ENCODE measurements at regions not wholly inside any gene's neighbourhood (a gene's known extent, or its start where the extent isn't known, plus 50 kb on each side); places are given as distances from the start of the nearest gene placed in this dataset.

- H3K9ac ChIP-seq (ENCODE audit: low read length): no peak overlapping the region
Measured at GRCh38 chr2:150588506-150588870, 101.0 kb upstream of the RND3 start.

GRCh38 chr2:150587547-150588505 lies 100.4 kb upstream of the RND3 start:
- H3K79me2 ChIP-seq (ENCODE audit: low read length): no peaks in the 10 kb centered on the region
- no peaks in the 10 kb centered on the region for H3K4me1 ChIP-seq (ENCODE audit: low read length)
- no peak for TF ChIP-seq EZH2 (optimal IDR thresholded peaks at IDR 0.05; ENCODE audit: low read depth, low read length)
- no peak for TF ChIP-seq CTCF (IDR thresholded peaks at IDR 0.05; ENCODE audit: low read length)
- no peak for TF ChIP-seq EZH2phosphoT487 (IDR thresholded peaks at IDR 0.05; ENCODE audit: low read length)
- H3K9ac ChIP-seq (ENCODE audit: low read length): no peak overlapping the region
- no peak overlapping the region for H3K27ac ChIP-seq (ENCODE audit: low read length)
- H3K9me3 ChIP-seq (replicated peaks; ENCODE audit: insufficient read depth, low read length): no peaks in the 10 kb centered on the region
- H3K27me3 ChIP-seq (replicated peaks; ENCODE audit: insufficient read depth, low read length): no peaks in the 10 kb centered on the region
- no peak overlapping the region for H3K4me2 ChIP-seq (ENCODE audit: low read depth, low read length)
- H3K4me3 ChIP-seq (ENCODE audit: low read length): no peak overlapping the region
- no peaks in the 10 kb centered on the region for H4K20me1 ChIP-seq (ENCODE audit: insufficient read depth, low read length)
- no peaks in the 10 kb centered on the region for H3K36me3 ChIP-seq (replicated peaks; ENCODE audit: insufficient read depth, low read length)
- no peaks in the 10 kb centered on the region for H3F3A ChIP-seq (ENCODE audit: insufficient read depth, low read length)
- H3K9me2 ChIP-seq (replicated peaks; ENCODE audit: insufficient read depth, low read length): no peaks in the 10 kb centered on the region
- no peak overlapping the region for H2AFZ ChIP-seq (ENCODE audit: low read length)
- DNase-seq: no peak

More at GRCh38 chr2:150588506-150588870, 101.0 kb upstream of the RND3 start:
- no peak for DNase-seq
- no peak overlapping the region for H3K27ac ChIP-seq (ENCODE audit: low read length)
- H2AFZ ChIP-seq (ENCODE audit: low read length): no peak overlapping the region
- no peaks in the 10 kb centered on the region for H3K27me3 ChIP-seq (replicated peaks; ENCODE audit: insufficient read depth, low read length)
- H3K79me2 ChIP-seq (ENCODE audit: low read length): no peaks in the 10 kb centered on the region
- no peaks in the 10 kb centered on the region for H3K36me3 ChIP-seq (replicated peaks; ENCODE audit: insufficient read depth, low read length)
- H4K20me1 ChIP-seq (ENCODE audit: insufficient read depth, low read length): no peaks in the 10 kb centered on the region
- H3K4me1 ChIP-seq (ENCODE audit: low read length): no peaks in the 10 kb centered on the region
- no peak overlapping the region for H3K4me2 ChIP-seq (ENCODE audit: low read depth, low read length)
- no peaks in the 10 kb centered on the region for H3K9me3 ChIP-seq (replicated peaks; ENCODE audit: insufficient read depth, low read length)
- H3K9me2 ChIP-seq (replicated peaks; ENCODE audit: insufficient read depth, low read length): no peaks in the 10 kb centered on the region
- H3K4me3 ChIP-seq (ENCODE audit: low read length): no peak overlapping the region
- TF ChIP-seq EZH2 (optimal IDR thresholded peaks at IDR 0.05; ENCODE audit: low read depth, low read length) (no peak), EZH2phosphoT487 (IDR thresholded peaks at IDR 0.05; ENCODE audit: low read length) (no peak), CTCF (IDR thresholded peaks at IDR 0.05; ENCODE audit: low read length) (no peak)
- H3F3A ChIP-seq (ENCODE audit: insufficient read depth, low read length): no peaks in the 10 kb centered on the region

GRCh38 chr2:150586858-150587257 lies 99.4 kb upstream of the RND3 start:
- no peak for DNase-seq
- TF ChIP-seq EZH2phosphoT487 (IDR thresholded peaks at IDR 0.05; ENCODE audit: low read length) (no peak), CTCF (IDR thresholded peaks at IDR 0.05; ENCODE audit: low read length) (no peak), EZH2 (optimal IDR thresholded peaks at IDR 0.05; ENCODE audit: low read depth, low read length) (no peak)

More at GRCh38 chr2:150586858-150587257, 99.4 kb upstream of the RND3 start:
- Histone ChIP-seq H3K9me2 (replicated peaks; ENCODE audit: insufficient read depth, low read length) (no peaks in the 10 kb centered on the region), H3K4me2 (ENCODE audit: low read depth, low read length) (no peak overlapping the region), H3K36me3 (replicated peaks; ENCODE audit: insufficient read depth, low read length) (no peaks in the 10 kb centered on the region), H3K4me3 (ENCODE audit: low read length) (no peak overlapping the region), H3K4me1 (ENCODE audit: low read length) (no peaks in the 10 kb centered on the region), H3K27ac (ENCODE audit: low read length) (no peak overlapping the region), H3K9ac (ENCODE audit: low read length) (no peak overlapping the region), H3F3A (ENCODE audit: insufficient read depth, low read length) (no peaks in the 10 kb centered on the region), H4K20me1 (ENCODE audit: insufficient read depth, low read length) (no peaks in the 10 kb centered on the region), H3K79me2 (ENCODE audit: low read length) (no peaks in the 10 kb centered on the region), H2AFZ (ENCODE audit: low read length) (no peak overlapping the region), H3K9me3 (replicated peaks; ENCODE audit: insufficient read depth, low read length) (no peaks in the 10 kb centered on the region), H3K27me3 (replicated peaks; ENCODE audit: insufficient read depth, low read length) (no peaks in the 10 kb centered on the region)
